ENCODE measurements at regions not wholly inside any gene's neighbourhood (a gene's known extent, or its start where the extent isn't known, plus 50 kb on each side); places are given as distances from the start of the nearest gene placed in this dataset.

- Histone ChIP-seq H2AFZ (ENCODE audit: low read depth, low read length, severe bottlenecking) (no peak overlapping the region), H3K79me2 (ENCODE audit: insufficient read depth, low read length) (no peaks in the 10 kb centered on the region), H3K9me2 (replicated peaks; ENCODE audit: insufficient read depth, low read length) (no peaks in the 10 kb centered on the region), H3K9ac (ENCODE audit: low read length) (no peak overlapping the region), H3K4me2 (ENCODE audit: low read depth, low read length, poor library complexity, severe bottlenecking) (no peak overlapping the region), H4K20me1 (ENCODE audit: low read depth, low read length) (no peaks in the 10 kb centered on the region), H3F3A (ENCODE audit: insufficient read depth) (no peaks in the 10 kb centered on the region), H3K9me3 (ENCODE audit: insufficient read depth, low read length) (no peaks in the 10 kb centered on the region), H3K36me3 (ENCODE audit: low read length) (no peaks in the 10 kb centered on the region), H3K27me3 (ENCODE audit: low read length) (no peaks in the 10 kb centered on the region), H3K27ac (ENCODE audit: low read depth, low read length) (no peak overlapping the region), H3K4me3 (ENCODE audit: insufficient read depth, low read length, poor library complexity, severe bottlenecking) (no peak overlapping the region)
- TF ChIP-seq CTCF (IDR thresholded peaks at IDR 0.05; ENCODE audit: insufficient read depth, low read length, poor library complexity, severe bottlenecking) (no peak), EZH2phosphoT487 (conservative IDR thresholded peaks at IDR 0.05; ENCODE audit: low read length) (no peak)
Observed at GRCh38 chr10:109037978-109038377, 885.3 kb downstream of the XPNPEP1 start.

- Histone ChIP-seq H2AFZ (ENCODE audit: low read depth, low read length, severe bottlenecking) (no peak overlapping the region), H3K9me3 (ENCODE audit: insufficient read depth, low read length) (no peaks in the 10 kb centered on the region), H3K36me3 (ENCODE audit: low read length) (no peaks in the 10 kb centered on the region)
Observed at GRCh38 chr10:109030581-109031210, 892.6 kb downstream of the XPNPEP1 start.

GRCh38 chr10:109029870-109030269 is 893.4 kb downstream of the XPNPEP1 start:
- Histone ChIP-seq H3F3A (ENCODE audit: insufficient read depth) (no peaks in the 10 kb centered on the region), H3K79me2 (ENCODE audit: insufficient read depth, low read length) (no peaks in the 10 kb centered on the region), H2AFZ (ENCODE audit: low read depth, low read length, severe bottlenecking) (no peak overlapping the region), H3K36me3 (ENCODE audit: low read length) (no peaks in the 10 kb centered on the region), H3K27me3 (ENCODE audit: low read length) (0 out of 2 replicates have a peak, but pooled peaks cover 4% of the 10 kb centered on the region), H3K9me3 (ENCODE audit: insufficient read depth, low read length) (no peaks in the 10 kb centered on the region), H3K4me2 (ENCODE audit: low read depth, low read length, poor library complexity, severe bottlenecking) (no peak overlapping the region), H3K9ac (ENCODE audit: low read length) (no peak overlapping the region), H3K27ac (ENCODE audit: low read depth, low read length) (no peak overlapping the region), H3K4me3 (ENCODE audit: insufficient read depth, low read length, poor library complexity, severe bottlenecking) (no peak overlapping the region), H3K9me2 (replicated peaks; ENCODE audit: insufficient read depth, low read length) (no peaks in the 10 kb centered on the region), H4K20me1 (ENCODE audit: low read depth, low read length) (no peaks in the 10 kb centered on the region)
- TF ChIP-seq CTCF (IDR thresholded peaks at IDR 0.05; ENCODE audit: insufficient read depth, low read length, poor library complexity, severe bottlenecking) = no peak

More at GRCh38 chr10:109030581-109031210, 892.6 kb downstream of the XPNPEP1 start:
- TF ChIP-seq EZH2phosphoT487 (conservative IDR thresholded peaks at IDR 0.05; ENCODE audit: low read length) (no peak), CTCF (IDR thresholded peaks at IDR 0.05; ENCODE audit: insufficient read depth, low read length, poor library complexity, severe bottlenecking) (no peak)
- H3F3A ChIP-seq (ENCODE audit: insufficient read depth) = no peaks in the 10 kb centered on the region
- no peaks in the 10 kb centered on the region for H4K20me1 ChIP-seq (ENCODE audit: low read depth, low read length)
- no peaks in the 10 kb centered on the region for H3K79me2 ChIP-seq (ENCODE audit: insufficient read depth, low read length)
- no peak overlapping the region for H3K27ac ChIP-seq (ENCODE audit: low read depth, low read length)
- no peak overlapping the region for H3K4me3 ChIP-seq (ENCODE audit: insufficient read depth, low read length, poor library complexity, severe bottlenecking)
- no peak overlapping the region for H3K4me2 ChIP-seq (ENCODE audit: low read depth, low read length, poor library complexity, severe bottlenecking)
- H3K27me3 ChIP-seq (ENCODE audit: low read length) = 0 out of 2 replicates have a peak, but pooled peaks cover 4% of the 10 kb centered on the region
- H3K9ac ChIP-seq (ENCODE audit: low read length) = no peak overlapping the region
- no peaks in the 10 kb centered on the region for H3K9me2 ChIP-seq (replicated peaks; ENCODE audit: insufficient read depth, low read length)
